NCI-H1048 (cell line): ENCODE measurements at regions not wholly inside any gene's neighbourhood (a gene's known extent, or its start where the extent isn't known, plus 50 kb on each side); places are given as distances from the start of the nearest gene placed in this dataset.

Experiments
- DNase-seq: peaks from one replicate; lab custom pipeline; 2025; lab: John Stamatoyannopoulos, UW

DNA sequence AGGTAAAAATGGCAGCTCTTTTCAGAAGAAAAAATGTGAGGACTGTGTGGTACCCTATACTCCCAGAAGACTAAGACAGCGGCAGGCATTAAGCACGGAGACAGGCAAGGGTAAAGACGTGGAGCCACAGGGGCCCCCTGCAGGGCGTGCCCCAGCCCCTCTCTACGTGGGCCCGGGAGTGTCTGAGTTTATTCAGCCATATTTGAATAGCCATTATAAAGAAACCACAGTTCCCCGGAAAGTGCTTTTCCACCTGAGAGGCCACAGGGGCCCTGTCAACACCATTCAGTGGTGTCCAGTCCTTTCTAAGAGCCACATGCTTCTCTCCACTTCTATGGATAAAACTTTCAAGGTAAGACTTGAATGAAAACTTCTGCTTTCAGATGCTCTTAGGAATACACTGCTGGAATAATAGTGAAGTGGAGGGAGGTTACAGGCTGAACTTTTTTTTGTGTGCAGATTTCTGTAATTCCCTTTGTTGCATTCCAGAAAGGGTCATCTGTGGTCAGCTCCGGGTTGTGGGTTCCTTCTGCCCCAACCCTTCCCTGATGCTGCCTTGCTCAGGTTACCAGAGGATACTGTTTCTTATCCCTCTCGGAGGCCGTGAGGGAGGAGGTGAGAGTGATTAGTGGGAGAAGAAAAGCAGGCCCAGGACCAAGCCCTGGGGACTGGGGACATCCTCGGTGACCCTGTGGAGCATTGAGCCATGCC is 58.4 kb downstream of the SLC25A47 start:
- DNase-seq = no peak

DNA sequence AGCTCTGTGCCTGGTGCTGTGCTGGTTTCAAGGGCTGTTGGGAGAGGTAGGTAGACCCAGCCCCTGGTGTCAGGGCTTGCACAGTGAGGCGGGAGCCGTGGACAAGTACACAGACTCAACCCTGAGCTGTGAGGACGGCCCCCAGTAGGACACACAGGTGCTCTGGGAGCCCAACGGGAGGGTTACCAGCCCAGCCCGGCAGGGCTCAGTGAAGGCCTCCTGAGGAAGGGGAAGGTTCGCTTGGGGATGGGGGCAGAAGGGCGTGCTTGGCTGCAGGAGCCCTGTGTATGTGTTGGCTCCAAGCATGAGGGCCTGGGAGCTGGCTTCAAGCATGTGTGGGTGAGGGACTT is 58.9 kb downstream of the SLC25A47 start:
- DNase-seq = no peak

GRCh38 chr14:100383727-100384158 is 60.6 kb downstream of the SLC25A47 start:
- DNase-seq = peak; percentile 47

GRCh38 chr14:100384277-100384676 is 61.1 kb downstream of the SLC25A47 start:
- DNase-seq = no peak

DNA sequence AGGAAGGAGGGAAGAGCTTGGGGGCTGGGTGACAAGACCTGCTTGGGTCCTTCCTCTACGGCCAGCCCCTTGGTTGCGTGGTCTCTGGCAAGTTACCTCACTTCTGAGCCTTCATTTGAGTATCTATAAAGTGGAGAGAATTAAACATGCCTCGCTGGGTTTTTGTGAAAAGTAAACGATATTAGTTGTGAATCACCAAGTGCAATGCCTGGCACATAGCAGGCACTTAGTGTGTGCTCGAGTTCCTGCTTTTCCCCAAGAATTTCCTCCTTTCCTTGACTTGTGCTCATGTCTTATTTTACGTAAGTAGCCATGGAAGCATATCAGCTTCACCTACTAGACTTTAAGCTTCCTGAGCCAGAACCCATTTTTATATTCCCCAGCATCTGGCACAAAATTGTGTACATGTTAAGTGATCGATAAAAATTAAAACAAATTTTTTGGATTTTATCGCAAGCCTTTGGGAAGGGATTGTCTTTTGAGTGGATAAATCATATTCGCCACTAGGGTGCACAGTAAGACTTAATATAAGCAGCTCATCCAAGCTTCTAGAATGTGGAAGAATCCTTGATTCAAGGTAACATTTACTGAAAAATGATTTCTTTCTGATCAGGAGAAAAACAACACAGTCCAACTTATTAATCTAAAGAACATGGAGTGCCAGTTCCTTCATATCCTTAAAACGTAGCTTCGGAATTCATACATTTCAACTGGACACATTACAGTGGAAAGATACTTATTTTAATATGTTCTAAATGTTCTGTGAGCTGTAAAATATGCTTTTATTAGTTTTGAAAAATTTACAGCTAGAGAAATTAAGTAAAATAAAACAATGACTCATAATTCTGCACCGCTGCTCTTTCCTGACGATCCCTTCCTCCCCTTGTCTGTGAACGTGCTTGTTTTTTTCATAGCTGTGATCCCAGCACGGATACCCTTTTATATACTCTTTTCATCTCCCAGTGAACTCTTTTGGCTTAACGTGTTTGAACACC is 62.0 kb downstream of the SLC25A47 start:
- DNase-seq = no peak

- DNase-seq = no peak
These were observed 63.0 kb downstream of the SLC25A47 start for GRCh38 chr14:100386121-100386520.

- DNase-seq = no peak
These were observed 63.7 kb downstream of the SLC25A47 start for GRCh38 chr14:100386846-100387245.

DNA sequence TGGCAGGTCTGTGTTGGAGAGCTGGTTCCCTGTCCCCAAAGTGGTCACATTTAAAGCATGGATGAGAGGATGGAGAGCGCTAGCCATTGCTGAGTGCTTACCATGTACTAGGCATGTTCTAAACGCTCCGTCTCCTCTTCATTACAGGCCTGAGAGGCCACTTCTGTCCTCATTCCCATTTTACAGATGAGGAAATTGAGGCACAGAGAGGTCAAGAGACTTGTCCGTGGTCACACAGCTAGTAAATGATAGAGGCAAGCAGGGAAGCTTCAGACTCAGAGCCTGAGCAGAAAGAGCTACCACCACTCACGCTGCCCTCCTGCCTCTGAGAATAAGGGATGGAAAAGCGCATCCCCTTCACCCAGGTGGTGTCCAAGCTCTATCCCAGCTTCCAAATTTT is 64.3 kb downstream of the SLC25A47 start:
- no peak for DNase-seq

DNA sequence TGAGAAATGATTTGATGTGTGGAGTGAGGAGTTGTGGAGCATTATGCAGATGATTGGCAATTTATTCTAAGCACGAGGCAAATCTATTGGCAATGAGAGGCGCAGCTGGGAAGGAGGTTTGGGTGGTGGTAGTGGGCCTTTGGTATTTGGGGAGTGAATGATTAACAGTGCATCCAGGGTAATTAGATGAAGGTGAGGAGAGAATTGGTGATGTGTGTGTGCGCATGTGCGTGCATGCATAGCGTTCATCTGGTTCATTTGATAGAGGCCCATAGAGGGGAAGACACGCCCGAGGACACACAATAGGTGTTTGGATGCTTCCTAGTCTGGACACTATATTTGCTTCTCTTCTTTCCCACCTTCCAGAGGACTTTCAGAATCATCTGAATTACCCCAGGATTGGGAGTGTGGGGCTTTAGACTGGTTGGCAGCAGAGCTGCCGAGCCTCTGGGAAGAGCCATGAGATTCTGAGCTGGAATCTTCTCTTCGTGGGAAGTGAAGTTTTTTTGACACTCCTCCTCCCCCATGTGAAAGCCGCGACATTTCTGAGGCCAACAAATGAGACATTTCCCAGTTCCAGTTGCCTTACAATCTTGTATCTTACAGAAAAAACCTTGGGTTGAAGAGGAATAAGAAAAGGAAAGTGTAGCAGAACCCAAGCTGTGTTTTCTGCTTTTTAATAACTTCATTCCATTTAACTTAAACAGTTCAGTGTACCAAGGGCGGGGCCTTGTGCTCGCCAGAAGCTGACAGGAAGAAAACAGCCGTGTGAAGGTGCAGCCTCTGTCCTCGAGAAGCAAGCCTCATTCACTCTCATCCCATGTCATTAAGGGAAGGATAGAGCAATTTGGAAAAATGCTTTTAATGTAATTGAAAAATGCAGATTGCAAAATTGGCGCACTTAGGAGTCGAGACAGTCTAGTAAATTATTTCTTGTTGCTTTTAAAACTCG is 65.2 kb downstream of the SLC25A47 start:
- no peak for DNase-seq

GRCh38 chr14:100389497-100390104 is 66.5 kb downstream of the SLC25A47 start:
- DNase-seq = no peak

- no peak for DNase-seq
These were observed 68.0 kb downstream of the SLC25A47 start for GRCh38 chr14:100391173-100391572.

DNA sequence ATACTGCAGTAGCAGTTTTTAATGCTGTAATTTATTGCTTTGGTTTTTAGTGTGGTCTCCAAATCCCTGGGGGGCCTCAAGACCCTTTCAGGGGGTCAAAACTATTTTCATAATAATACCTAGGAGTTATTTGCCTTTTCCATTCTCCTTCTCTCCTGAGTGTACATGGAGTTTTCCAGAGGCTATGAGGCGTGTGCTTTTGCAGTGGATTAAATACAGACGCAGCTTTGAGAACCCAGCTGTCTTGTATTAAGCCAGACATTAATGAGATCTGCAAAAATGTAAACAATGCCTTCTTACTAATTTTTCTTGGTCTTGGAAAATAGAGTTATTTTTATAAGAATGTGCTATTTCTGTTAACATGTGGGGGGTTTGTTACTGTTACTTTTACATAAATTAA is 68.6 kb downstream of the SLC25A47 start:
- no peak for DNase-seq

GRCh38 chr14:100392356-100392755 is 69.2 kb downstream of the SLC25A47 start:
- no peak for DNase-seq

GRCh38 chr14:100393362-100393761 is 70.2 kb downstream of the SLC25A47 start:
- DNase-seq = no peak

GRCh38 chr14:100393906-100394732 is 71.0 kb downstream of the SLC25A47 start:
- no peak for DNase-seq

DNA sequence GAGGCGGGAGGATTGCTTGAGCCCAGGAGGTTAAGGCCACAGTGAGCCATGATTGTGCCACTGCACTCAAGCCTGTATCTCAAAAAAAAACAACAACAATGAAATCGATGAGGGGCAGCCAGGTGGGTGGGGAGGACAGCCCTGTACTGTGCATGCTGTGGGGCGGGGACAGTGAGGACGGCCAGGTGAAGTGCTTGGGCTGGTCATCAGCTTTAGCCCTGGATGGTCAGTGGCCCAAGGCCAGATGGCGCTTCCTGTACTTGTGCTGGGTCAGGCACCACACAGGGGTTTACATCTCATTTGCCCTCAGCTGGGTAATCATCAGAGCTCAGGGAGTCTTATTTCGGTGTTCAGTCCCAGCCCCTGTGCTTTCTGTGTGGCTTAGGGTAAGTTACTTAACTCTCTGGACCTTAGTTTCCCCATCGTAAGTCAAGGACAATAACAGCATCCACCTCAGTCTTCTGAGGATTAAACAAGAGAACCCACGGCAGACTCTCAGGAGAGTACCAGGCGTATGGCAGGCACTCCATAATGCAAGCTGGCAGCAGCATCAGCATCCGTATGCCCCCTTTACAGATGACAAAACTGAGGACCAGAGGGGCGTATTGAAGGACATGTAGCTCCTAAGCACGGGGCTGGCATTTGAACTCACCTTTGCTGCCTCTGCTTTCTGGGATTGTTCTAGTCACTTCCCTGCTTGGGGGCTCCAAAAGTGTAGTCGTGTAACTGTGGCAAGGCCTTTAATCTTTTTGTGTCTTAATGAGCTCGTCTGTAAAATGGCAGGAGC is 71.9 kb downstream of the SLC25A47 start:
- no peak for DNase-seq

GRCh38 chr14:100396266-100396795 is 73.2 kb downstream of the SLC25A47 start:
- no peak for DNase-seq

DNA sequence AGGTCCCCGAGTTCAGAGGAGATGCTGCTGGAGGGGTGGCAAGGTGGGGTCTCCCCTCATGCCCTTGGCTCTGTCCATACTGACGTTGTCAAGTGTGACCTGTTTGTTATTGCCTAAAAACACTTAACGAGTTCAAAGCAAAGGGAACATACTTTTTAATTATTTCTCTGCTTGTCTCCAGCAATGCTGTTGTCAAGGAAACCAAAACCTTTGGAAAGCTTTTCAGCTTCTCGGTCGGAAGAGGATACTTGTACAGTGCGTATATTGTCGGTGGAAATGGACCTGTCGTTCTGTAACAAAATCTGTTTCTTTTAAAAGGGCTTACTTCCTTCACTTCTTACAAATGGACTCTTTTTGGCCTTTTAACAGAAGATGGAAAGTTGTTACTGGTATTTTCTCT is 73.9 kb downstream of the SLC25A47 start:
- no peak for DNase-seq

GRCh38 chr14:100398044-100398443 is 74.9 kb downstream of the SLC25A47 start:
- no peak for DNase-seq
